RPMI8226 (cell line): ENCODE measurements at regions not wholly inside any gene's neighbourhood (a gene's known extent, or its start where the extent isn't known, plus 50 kb on each side); places are given as distances from the start of the nearest gene placed in this dataset.
"Not testable (repeated sequence)": the region's sequence is repeated elsewhere in the genome, so short reads cannot be mapped to it uniquely, and the experiment has no call there.

Source experiments
- DNase-seq: peaks from one replicate; pipeline ENCODE4 v3.0.0-alpha.2; 2015

GRCh38 chr18:3328532-3328931, 66.6 kb downstream of the MYL12B start:
- DNase-seq, result no peak

DNA sequence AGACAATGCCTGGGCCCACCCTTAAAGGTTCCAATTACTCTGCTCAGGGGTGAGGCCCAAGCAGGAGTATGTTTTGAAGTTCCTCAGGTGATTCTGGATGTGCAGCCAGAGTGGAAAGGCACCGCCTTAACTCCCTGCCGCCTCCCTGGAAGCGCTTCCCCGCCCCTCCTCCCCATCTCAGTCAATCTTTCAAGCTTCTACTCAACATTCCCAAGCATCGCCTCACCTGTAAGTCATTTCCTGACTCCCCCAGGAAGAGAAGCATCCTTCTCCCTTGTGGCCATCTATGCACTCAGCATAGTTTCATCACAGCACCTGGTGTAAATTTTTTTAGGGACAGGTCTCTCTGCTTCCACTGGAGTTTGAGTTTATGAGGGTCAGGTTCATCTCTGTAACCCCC, 67.5 kb downstream of the MYL12B start:
- no peak for DNase-seq

DNA sequence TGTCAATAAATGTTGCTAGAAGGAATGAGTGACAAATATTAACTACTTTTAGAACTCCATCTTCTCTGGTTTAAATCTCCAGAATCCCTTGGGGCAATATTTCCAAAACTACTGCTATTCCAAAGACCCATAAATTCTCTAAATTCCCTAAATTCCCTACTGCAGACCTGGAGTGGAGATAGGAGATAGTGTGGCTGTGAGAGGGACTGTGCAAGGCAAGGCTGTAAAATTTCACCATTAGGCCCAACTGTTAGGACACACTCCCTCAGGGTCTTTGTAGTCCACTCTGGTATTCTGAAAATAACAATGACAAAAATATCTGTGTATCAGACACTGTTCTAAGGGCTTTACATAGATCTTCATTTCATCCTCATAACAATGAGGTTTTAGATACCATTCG, 67.9 kb downstream of the MYL12B start:
- no peak for DNase-seq

DNA sequence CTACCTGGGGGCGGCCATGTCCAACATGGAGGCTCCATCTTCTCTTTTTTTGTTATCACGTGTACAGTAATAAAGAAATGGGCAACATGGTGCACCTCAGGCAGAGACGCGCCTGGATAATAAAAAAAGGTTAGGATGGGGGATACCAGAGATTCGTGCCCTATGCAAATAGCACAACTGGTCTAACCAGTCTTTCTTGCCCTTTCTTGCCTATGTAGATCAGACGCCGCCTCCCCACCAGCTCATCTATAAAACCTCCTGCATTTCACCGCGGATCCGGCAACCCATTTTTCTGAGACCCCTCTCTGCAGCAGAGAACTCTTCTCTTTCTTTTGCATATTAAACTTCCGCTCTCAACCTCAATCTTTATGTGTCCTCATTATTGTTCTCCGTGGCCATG, 68.7 kb downstream of the MYL12B start:
- DNase-seq, result no peak

GRCh38 chr18:3332376-3332775, 70.4 kb downstream of the MYL12B start:
- no peak for DNase-seq

DNA sequence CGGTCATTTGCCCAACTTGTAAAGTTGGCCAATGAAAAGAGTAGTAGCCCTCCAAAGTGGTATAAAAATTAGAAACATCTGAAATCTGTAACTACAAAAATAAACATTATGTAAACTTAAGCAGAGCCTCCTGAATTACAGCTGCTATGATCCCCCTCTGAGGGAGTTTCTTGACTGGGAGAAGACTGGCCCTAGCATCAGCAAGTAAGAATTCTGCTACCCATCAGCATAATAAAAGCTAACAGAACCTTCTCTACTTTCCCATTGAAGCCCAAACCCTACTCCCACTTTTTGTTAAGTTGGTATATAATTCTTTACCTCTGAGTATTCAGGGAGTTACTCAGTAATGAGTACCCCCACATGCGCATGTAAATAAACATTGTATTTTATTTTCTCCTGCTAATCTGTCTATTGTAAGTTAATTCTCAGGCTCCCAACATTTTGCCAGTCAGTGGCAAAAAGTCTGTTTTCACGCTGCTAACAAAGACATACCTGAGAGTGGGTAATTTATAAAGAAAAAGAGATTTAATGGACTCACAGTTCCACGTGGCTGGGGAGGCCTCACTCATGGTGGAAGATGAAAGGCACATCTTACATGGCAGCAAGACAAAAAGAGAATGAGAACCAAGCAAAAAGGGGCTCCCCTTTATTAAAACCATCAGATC, 71.3 kb downstream of the MYL12B start:
- no peak for DNase-seq

- DNase-seq, result no peak
Observed at GRCh38 chr18:3333721-3334386, 71.9 kb downstream of the MYL12B start.

DNA sequence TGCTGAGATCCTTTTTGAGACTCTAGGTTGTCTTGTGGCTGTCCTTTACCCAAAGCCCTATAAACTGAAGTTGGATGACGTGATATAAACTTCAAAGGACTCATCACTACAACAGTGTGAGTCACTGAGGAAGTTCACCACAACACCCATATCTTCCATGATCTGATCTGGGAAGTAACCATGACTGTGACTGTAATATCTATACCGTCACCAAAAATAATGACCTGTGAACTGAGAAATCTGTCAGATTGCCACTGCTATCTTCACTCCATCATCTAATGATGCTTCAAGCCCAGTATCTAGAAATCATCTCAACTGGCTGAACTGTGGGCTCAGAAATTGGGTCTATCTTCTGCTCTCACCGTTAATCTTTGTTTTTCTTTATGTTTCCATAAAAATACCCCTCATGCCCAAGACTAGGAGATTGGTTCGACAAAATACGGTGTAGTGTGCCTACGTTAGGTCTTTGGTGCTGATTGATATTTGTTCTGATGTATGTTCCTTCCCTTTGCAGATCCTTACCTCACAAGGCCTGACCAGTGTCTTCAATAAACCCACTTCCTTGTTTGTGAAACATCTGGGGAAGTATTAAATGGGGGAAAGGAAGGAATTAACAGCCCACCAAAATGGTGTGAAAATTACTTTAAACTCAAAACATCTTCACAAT, 78.2 kb downstream of the MYL12B start:
- no peak for DNase-seq

GRCh38 chr18:3340682-3341097, 78.8 kb downstream of the MYL12B start:
- no peak for DNase-seq

GRCh38 chr18:3342628-3343027, 80.7 kb downstream of the MYL12B start:
- no peak for DNase-seq

DNA sequence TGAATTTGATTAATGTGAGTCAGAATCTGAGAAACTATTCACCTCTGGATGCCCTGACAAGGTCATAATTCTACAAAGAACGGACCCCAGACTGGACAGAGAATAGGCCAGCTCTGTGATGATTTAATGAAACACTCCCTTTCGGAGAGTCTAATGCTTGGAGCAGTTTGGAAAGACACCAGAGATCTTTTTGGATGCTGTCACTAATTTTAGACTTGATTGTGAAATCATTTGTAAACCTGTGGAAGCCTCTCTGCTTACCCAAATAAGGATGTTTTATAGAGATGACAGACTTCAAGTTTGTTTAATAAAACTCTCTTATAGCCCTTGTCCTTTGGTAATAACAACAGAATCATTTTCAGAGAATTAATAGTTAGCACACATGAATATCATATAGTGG, 83.5 kb downstream of the MYL12B start:
- no peak for DNase-seq

DNA sequence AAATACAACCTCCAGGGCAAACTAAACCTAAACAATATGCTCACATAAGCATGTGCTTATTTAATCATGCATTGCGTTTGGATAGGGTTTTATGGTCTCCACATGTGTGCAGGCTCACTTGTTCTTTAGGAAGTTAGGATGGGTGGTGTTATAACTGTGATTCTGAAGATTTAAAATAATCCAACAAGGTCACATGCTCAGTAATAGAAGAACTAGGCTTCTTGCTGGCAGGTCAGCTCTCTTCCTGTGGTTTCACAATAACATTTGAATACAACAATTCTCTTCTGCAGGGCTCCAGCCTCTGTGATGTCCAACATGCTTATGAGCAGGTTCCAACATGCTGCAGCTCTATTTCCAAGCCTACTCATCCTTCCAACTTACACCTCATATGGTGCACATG, 84.0 kb downstream of the MYL12B start:
- DNase-seq, result no peak

DNA sequence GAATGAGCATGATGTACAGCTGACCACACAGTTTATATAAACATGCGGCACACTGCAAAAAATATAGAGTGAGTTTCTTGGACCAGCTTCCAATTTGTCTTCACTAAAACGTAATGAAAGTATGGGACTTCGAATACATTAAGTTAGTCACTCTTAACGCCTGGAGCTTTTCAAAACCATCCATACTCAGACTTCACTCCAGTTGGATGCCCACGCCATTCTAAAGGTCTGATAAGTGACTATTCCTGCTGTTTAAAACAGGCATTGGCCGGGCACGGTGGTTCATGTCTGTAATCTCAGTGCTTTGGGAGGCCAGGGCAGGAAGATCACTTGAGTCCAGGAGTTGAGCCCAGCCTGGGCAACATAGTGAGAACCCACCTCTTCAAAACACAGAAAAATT, 84.6 kb downstream of the MYL12B start:
- DNase-seq, result no peak

- no peak for DNase-seq
Observed at GRCh38 chr18:3347286-3347803, 85.4 kb downstream of the MYL12B start.

- DNase-seq, result no peak
Observed at GRCh38 chr18:3348176-3348575, 86.2 kb downstream of the MYL12B start.

GRCh38 chr18:3349046-3349841, 87.3 kb downstream of the MYL12B start:
- not testable (repeated sequence) for DNase-seq

DNA sequence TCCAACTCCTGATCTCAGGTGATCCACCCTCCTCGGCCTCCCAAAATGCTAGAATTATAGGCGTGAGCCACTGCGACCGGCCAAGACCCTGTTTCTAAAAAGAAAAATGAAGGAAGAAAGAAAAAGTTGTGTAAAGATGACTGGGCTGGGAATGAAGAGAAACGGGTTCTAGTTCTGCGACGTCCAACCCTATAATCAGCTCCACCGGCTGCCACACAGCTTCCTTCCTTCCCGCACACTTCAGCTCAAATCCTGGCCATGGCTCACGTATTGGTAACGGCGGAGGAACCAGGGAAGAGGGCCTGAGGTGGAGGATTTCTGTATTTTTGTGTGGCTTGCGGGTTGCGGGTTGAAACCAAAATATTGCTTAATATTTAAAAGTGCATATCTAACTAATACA, 88.1 kb downstream of the MYL12B start:
- no peak for DNase-seq

DNA sequence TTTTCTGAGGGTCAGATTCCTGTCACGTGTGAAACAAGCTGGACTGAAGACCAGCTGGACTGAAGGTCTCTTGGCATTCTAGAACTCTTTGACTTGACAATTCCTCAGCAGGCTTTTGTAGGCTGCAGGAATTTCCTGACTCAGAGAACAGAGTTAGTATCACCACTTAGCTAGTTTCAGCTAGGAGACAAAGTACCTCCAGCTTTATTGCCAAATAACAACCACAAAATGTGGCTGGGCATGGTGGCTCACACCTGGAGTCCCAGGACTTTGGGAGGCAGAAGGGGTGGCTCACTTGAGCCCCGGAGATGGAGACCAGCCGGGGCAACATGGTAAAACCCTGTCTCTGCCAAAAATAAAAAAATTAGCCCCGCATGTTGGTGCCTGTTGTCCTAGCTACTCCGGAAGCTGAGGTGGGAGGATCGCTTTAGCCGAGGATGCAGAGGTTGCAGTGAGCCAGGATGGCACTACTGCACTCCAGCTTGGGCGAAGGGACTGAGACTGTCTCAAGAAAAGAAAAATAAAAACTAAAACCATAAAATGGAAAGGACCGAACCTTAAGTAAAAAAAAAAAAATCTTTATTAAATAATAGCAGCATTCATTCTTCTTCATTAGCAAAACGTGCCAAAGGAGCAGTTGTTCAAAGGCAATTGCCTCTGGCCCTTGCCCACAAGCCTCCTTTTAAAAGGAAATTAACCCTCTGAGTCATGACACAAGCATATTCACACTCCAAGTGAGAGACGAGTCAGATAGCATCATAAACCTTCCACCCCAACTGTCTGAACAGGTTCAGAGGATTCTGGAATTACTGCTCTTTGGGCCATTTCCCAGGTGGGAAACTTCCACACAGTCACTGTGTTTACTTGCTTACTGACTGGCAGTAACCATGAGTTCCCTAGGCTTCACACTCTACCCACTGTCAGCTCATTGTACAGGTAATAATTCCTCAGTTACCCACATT, 88.9 kb downstream of the MYL12B start:
- DNase-seq, result peak; percentile 13

DNA sequence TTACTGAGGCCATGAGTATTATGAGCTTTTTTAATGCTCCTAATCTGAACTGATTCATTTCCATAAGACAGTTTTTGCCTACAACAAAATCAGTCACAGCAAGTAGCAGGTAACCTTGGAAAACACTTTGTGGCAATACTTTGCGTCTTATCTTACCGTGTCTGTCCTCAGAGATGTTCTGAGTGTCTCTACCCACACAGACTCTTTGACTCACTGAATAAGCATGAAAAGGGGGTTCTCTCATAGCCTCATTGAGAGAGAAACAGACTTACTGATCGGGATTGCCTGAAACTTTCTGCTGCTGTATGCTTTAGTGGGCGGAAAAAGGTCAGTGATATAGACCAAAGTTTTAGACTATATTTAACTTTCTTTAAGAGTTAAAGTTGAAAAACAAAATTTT, 92.6 kb downstream of the MYL12B start:
- DNase-seq, result no peak

DNA sequence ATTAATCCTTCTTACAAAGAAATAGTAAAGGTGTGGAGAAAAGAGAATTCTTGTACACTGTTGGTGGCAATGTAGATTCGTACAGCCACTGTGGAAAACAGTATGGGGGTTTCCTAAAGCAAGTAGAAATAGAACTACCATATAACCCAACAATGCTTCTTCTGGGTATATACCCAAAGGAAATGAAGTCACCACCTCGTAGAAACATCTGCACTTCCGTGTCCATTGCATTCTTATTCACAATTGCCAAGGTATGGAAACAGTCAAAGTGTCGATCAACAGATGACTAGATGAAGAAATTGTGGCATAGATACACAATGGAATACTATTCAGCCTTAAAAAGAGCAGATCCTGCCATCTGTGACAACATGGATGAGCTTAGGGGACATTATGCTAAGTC, 93.4 kb upstream of the TGIF1 start:
- no peak for DNase-seq

DNA sequence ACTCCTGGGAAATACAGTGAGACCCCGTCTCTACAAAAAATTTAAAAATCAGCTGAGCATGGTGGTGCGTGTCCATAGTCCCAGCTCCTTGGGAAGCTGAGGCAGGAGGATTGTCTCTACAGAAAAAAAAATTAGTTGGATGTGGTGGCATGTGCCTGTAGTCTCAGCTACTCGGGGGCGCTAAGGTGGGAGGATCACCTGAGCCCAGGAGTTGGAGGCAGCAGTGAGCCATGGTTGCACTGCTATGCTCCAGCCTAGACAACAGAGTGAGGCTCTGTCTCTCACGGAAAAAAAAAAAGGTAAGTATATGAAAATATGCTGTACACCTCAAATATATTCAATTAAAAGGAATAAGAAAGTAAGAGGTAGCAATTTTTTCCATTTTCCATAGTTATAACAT, 92.5 kb upstream of the TGIF1 start:
- DNase-seq, result no peak

DNA sequence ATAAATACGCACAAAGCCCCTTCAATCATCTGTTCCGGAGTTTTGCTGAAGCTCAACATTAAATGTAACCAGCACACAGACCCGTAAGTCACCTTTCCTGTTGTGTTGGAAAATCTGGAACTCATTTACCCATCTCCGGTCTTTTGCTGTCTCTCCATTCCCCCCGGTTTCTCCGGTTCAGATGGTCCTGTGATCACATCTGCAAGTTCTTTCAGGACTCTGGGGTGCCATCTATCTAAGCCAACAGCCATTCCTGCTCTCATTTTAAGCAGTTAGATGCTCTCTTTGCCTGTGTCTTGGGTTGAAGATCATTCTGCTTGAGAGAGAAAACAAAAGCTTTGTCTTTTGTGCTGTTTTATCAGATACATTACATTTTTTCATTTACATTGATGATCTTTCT, 91.7 kb upstream of the TGIF1 start:
- no peak for DNase-seq
